ENCODE measurements at regions not wholly inside any gene's neighbourhood (a gene's known extent, or its start where the extent isn't known, plus 50 kb on each side); places are given as distances from the start of the nearest gene placed in this dataset.

DNA sequence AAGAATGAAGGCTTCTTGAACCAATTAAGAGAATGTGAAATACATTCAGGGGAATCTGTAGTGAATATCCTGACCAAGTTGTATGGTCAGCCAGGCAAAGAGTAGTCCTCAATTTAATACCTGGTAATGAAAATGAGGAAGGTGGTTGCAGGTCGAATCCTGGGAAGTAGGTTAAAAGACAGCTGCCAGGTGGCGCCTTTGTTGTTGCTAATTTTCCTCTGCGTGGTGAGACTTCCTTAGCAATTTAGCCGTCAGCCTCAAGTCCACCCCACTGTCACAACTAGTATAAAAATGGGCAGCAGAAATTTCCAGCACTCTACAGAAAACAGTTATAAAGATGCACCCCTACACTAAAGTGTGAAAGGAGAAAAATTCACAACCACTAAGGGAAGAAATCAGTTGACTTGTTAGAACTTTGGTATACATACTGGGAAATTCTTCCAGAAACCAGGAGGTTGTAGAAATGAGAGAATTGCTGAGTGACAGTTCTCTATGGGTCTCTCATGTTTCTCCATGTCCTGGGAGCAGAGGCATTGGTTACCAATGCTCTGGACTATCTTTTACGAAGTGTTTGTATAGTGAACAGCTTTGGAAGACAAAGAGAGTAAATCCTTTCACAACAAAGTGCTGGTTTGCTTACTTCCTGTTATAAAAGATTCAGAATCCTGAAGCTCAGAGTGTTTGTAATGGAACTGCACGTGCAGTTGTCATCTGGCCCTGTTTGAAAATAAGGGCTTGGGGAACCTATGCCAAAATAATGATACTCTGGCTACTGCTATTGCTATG, 235.9 kb downstream of the NHLRC3 start:
- no peaks in the 10 kb centered on the region for H3K27me3 ChIP-seq
- no peaks in the 10 kb centered on the region for H3K9me3 ChIP-seq
- no peak for TF ChIP-seq POLR2A (IDR thresholded peaks at IDR 0.05)
- TF ChIP-seq, protein P1, sequence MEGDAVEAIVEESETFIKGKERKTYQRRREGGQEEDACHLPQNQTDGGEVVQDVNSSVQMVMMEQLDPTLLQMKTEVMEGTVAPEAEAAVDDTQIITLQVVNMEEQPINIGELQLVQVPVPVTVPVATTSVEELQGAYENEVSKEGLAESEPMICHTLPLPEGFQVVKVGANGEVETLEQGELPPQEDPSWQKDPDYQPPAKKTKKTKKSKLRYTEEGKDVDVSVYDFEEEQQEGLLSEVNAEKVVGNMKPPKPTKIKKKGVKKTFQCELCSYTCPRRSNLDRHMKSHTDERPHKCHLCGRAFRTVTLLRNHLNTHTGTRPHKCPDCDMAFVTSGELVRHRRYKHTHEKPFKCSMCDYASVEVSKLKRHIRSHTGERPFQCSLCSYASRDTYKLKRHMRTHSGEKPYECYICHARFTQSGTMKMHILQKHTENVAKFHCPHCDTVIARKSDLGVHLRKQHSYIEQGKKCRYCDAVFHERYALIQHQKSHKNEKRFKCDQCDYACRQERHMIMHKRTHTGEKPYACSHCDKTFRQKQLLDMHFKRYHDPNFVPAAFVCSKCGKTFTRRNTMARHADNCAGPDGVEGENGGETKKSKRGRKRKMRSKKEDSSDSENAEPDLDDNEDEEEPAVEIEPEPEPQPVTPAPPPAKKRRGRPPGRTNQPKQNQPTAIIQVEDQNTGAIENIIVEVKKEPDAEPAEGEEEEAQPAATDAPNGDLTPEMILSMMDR (IDR thresholded peaks at IDR 0.05) = peak in 3 of 6 experiments; percentile 25 to 39 (median 28)
- no peak overlapping the region for H3K4me3 ChIP-seq
- H3K4me1 ChIP-seq = no peaks in the 10 kb centered on the region
- H3K27ac ChIP-seq = no peak overlapping the region
- DNase-seq = no peak
- no peaks in the 10 kb centered on the region for H3K36me3 ChIP-seq

DNA sequence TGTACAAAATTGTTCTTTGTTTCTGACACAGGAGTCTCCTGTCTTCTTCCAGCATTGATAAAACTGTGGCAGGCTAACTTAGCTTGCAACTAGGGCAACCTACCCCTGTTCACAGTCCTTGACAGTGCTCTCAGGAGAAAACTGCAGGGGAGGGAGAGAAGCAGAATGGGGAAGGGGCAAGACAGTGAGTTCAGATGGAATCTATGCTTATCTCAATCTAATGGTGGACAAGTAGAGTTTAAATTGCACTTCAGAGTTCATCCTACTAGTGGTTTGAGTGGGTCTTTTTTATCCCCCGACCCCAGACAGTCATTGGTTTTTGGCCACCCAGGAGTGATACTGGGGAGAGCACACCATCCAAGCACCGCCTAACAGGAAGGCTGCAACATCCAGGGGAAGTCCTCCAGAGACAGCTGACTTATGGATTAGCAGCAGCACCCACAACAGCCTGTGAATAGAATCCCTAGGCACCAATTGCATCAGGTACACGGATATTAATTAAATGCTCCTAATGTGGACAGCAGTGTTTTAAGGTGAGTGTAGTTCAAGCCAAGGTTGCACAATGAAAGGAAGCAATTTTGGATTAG, 236.6 kb downstream of the NHLRC3 start:
- Histone ChIP-seq H3K9me3 (no peaks in the 10 kb centered on the region), H3K27ac (no peak overlapping the region), H3K4me1 (no peaks in the 10 kb centered on the region), H3K4me3 (no peak overlapping the region), H3K27me3 (no peaks in the 10 kb centered on the region), H3K36me3 (no peaks in the 10 kb centered on the region)
- no peak for DNase-seq
- TF ChIP-seq, protein P1 (IDR thresholded peaks at IDR 0.05) = no peak
- no peak for TF ChIP-seq POLR2A (IDR thresholded peaks at IDR 0.05)

DNA sequence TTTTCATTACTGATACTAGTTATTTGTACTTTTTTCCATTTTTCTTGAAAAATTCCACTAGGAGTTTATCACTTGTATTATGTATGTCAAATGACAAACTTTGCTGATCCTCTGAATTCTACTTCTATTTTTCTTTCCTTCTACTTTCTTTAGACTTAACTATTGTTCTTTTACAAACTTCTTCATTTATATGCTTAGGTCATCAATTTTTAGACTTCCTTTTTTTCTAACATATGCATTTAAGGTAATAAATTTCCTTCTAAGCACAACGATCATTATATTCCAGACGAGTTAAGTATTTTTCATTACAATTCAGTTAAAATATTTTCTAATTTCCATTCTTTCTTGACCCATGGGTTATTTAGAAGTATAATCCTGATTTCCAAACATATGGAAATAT, 240.8 kb downstream of the NHLRC3 start:
- DNase-seq = no peak
- H3K9me3 ChIP-seq = no peaks in the 10 kb centered on the region
- no peak overlapping the region for H3K4me3 ChIP-seq
- peaks cover 0 to 5% (median 0%) of the 10 kb centered on the region in 4 donors for H3K4me1 ChIP-seq
- H3K27ac ChIP-seq = no peak overlapping the region
- no peak for TF ChIP-seq POLR2A (IDR thresholded peaks at IDR 0.05)
- TF ChIP-seq, protein P1 (IDR thresholded peaks at IDR 0.05) = no peak
- H3K36me3 ChIP-seq = no peaks in the 10 kb centered on the region
- H3K27me3 ChIP-seq = no peaks in the 10 kb centered on the region

DNA sequence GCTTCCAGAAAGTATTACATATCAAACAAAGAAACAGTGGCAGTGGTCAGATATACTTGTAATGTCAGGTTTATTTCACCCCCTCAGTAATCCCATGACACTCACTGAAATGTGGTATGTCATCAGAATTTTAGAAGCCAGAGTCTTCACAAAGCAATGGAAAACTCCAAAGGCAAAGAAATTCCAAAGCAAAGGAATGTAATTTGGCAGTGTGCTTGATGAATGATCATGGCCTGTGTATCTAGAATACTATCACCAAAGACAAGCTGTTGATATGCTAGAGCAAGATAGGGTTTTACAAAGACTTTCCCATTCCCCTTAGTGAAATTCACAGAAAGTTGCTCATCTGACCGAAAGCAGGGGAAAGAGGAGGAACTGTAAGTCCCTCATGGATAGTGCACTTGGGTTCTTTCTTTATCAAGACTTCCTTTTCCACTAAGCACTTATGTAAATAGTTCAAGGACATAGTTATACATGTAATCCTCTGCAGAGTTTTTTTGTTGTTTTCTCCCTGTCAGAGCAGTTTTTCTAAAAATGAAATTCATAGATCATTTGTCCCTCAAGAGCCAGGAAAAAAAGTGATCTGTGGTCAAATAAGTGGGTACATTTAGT, 243.4 kb downstream of the NHLRC3 start:
- DNase-seq = no peak
- H3K27me3 ChIP-seq = no peaks in the 10 kb centered on the region
- no peak overlapping the region for H3K4me3 ChIP-seq
- H3K27ac ChIP-seq = no peak overlapping the region
- peaks cover 0 to 5% (median 0%) of the 10 kb centered on the region in 4 donors for H3K4me1 ChIP-seq
- no peaks in the 10 kb centered on the region for H3K36me3 ChIP-seq
- no peak for TF ChIP-seq POLR2A (IDR thresholded peaks at IDR 0.05)
- TF ChIP-seq, protein P1 (IDR thresholded peaks at IDR 0.05) = no peak
- no peaks in the 10 kb centered on the region for H3K9me3 ChIP-seq

DNA sequence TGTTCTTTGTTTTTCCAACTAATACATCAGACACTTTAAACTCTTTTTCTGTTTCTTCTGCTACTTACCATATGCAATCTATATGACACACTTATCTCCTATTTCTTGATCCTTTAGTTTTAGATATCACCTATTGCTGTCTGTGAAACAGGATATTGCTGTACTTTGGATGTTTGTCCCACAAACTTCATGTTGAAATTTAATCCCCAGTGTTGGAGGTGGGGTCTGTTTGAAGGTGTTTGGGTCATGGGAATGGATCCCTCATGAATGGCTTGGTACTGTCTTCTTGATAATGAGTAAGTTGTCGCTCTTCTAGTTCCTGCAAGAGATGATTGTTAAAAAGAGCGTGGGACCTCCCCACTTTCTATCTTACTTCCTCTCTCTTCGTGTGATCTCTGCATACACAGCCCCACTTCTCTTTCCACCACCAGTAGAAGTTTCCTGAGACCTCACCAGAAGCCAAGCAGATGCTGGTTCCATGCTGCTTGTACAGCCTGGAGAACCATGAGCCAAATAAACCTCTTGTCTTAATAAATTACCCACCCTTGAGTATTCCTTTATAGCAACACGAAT, 244.2 kb downstream of the NHLRC3 start:
- DNase-seq = no peak

More for the DNA sequence above, 244.2 kb downstream of the NHLRC3 start:
- no peak overlapping the region for H3K27ac ChIP-seq
- no peaks in the 10 kb centered on the region for H3K36me3 ChIP-seq
- H3K27me3 ChIP-seq = no peaks in the 10 kb centered on the region
- peaks cover 0 to 5% (median 0%) of the 10 kb centered on the region in 4 donors for H3K4me1 ChIP-seq
- H3K4me3 ChIP-seq = no peak overlapping the region
- H3K9me3 ChIP-seq = peaks cover 0 to 7% (median 0%) of the 10 kb centered on the region in 4 donors
- no peak for TF ChIP-seq POLR2A (IDR thresholded peaks at IDR 0.05)
- TF ChIP-seq, protein P1 (IDR thresholded peaks at IDR 0.05) = no peak

Measured in Peyer's patch (tissue), 4 donors.